Astrocyte of the spinal cord (primary cell): ENCODE measurements at regions not wholly inside any gene's neighbourhood (a gene's known extent, or its start where the extent isn't known, plus 50 kb on each side); places are given as distances from the start of the nearest gene placed in this dataset.
"Not testable (repeated sequence)": the region's sequence is repeated elsewhere in the genome, so short reads cannot be mapped to it uniquely, and the experiment has no call there.

ENCODE experiments used
- DNase-seq: peaks from one replicate; pipeline ENCODE4 v3.0.0; 2011; ENCODE audit warnings: low read depth, low spot score
- H3K4me3 ChIP-seq: 2 replicates; pipeline ENCODE4 v1.5.1; 2011; ENCODE audit warnings: low read depth, mild to moderate bottlenecking, low read length, moderate library complexity
- in situ Hi-C: cut with HindIII; loops from 2 replicates; pipeline ENCODE4 v1.10.0; 2017; ENCODE audit warnings: low sequenced_read_pairs
- TF ChIP-seq, protein P1 (sequence below): IDR thresholded peaks from 2 replicates; pipeline ENCODE4 v1.5.1; 2012; ENCODE audit warnings: low read depth, mild to moderate bottlenecking, low read length, inconsistent platforms

DNA sequence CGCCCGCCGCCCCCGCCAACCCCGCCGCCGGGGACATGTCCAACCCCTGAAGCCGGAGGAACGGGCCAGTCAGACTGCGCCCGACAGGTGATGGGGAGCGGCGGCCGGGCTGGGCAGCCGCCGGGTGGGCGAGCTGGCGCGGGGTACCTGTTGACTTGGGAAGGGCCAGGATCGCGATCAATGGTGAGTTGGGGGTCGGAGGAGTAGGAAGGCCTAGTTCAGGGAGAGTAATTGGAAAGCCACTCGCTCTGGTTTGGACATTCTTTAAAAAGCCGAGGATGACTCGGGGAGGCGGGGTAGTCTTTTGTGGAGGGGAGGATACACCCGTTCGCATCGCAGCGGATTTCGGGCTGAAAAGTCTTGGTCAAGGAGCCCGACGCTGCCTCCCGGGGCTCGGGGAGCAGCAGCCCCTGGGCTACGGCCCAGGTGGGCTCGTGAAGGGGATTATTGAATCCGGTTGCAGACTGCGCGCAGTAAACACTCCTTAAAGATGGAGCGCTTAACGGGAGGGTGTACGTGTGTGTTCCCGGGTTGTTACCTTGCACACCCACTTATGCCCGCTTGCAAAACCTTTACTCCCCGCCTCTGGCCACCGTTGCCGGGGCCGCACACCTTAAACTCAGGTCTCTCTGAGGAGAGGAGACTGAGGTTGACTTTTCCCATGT, 123.8 kb downstream of the GOSR1 start:
- peak; percentile 22 for DNase-seq
- peak overlapping the region; percentile 78 for H3K4me3 ChIP-seq
- TF ChIP-seq, protein P1, sequence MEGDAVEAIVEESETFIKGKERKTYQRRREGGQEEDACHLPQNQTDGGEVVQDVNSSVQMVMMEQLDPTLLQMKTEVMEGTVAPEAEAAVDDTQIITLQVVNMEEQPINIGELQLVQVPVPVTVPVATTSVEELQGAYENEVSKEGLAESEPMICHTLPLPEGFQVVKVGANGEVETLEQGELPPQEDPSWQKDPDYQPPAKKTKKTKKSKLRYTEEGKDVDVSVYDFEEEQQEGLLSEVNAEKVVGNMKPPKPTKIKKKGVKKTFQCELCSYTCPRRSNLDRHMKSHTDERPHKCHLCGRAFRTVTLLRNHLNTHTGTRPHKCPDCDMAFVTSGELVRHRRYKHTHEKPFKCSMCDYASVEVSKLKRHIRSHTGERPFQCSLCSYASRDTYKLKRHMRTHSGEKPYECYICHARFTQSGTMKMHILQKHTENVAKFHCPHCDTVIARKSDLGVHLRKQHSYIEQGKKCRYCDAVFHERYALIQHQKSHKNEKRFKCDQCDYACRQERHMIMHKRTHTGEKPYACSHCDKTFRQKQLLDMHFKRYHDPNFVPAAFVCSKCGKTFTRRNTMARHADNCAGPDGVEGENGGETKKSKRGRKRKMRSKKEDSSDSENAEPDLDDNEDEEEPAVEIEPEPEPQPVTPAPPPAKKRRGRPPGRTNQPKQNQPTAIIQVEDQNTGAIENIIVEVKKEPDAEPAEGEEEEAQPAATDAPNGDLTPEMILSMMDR, result no peak
- in situ Hi-C loops, result no loop called here

DNA sequence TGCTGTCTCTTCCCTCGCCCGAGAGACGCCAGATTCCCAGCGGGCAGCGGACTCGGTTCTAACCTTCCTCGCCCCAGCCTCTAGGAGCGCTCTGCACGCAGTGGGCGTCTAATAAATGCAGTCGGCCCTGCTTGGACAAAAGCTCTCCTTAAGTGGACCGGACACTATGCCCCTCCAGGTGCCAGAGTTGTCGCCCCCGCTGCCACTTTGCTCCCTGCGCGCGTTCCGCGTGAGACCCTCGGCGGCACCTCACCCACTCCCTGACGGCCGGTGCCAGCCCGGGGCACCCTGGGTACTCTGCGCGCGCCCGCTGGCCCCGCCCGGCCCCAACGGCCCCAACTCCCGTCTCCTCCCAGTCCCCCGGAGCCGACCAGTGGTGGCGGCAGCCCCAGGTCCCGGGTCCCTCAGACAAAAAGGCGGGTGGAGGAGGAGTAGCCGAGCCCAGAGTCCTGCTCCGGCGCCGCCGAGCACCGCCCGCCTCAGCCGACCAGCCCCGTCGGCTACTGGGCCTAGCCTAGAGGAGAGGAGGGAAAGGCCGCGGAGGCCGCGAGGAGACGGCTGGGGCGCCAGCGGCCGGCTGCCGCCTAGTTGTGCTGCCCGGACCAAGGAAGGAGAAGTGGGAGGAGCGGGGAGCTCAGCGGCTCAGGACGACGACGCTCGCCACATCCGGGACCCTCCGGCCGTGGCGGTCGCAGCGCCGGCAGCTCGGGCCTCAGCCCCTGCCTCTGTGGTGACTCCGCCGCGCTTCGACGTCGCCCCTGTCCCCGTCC, 123.0 kb downstream of the GOSR1 start:
- DNase-seq, result peak; percentile 81
- H3K4me3 ChIP-seq, result peak overlapping the region; percentile 78
- TF ChIP-seq, protein P1, result peak; percentile 69
- in situ Hi-C loops, result no loop called here

DNA sequence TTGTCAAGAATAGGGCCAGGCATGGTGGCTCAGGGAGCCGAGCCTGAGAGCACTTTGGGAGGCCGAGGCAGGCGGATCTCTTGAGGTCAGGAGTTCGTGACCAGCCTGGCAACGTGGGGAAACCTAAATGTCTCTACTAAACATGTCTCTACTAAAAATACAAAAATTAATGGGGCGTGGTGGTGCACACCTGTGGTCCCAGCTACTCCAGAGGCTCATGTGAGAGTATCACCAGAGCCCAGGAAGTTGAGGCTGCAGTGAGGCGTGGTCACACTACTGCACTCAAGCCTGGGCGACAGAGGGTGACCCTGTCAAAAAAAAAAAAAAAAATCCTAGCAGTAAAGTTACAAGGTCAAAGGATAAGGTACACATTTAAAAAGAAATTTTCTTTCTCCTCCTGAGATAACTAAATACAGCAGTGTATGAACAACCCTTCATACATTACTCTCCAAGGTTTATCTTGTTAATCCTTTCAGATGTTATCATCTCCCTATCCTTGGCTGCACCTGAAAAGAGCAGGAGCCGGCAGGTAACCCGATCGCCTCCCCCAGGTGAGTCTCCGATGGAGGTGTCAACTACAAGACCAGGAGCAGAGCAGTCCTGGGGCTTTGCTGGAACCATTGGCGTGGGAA, 122.3 kb downstream of the GOSR1 start:
- TF ChIP-seq, protein P1, result no peak
- in situ Hi-C loops, result no loop called here
- H3K4me3 ChIP-seq, result peak overlapping the region; percentile 78
- no peak for DNase-seq

DNA sequence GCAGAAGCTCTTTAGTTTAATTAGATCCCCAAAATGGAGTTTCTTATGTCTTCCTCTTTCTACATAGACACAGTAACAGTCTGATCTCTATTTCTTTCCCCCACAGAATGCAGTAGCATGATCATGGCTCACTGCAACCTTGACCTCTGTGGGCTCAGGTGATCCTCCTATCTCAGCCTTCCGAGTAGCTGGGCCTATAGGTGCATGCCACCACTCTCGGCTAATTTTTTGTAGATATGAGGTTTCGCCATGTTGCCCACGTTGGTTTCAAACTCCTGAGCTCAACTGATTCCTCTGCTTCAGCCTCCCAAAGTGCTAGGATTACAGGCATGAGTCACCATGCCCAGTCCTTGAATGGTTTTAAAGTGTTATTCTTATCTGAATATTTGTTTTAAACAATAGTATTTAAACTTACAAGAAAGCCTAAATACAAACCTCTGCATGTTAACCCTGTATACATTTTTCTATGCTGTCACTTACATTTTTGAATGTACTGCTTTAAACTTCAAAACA, 120.6 kb downstream of the GOSR1 start:
- no peak for DNase-seq
- no peak overlapping the region for H3K4me3 ChIP-seq
- TF ChIP-seq, protein P1, result no peak
- in situ Hi-C loops, result no loop called here

DNA sequence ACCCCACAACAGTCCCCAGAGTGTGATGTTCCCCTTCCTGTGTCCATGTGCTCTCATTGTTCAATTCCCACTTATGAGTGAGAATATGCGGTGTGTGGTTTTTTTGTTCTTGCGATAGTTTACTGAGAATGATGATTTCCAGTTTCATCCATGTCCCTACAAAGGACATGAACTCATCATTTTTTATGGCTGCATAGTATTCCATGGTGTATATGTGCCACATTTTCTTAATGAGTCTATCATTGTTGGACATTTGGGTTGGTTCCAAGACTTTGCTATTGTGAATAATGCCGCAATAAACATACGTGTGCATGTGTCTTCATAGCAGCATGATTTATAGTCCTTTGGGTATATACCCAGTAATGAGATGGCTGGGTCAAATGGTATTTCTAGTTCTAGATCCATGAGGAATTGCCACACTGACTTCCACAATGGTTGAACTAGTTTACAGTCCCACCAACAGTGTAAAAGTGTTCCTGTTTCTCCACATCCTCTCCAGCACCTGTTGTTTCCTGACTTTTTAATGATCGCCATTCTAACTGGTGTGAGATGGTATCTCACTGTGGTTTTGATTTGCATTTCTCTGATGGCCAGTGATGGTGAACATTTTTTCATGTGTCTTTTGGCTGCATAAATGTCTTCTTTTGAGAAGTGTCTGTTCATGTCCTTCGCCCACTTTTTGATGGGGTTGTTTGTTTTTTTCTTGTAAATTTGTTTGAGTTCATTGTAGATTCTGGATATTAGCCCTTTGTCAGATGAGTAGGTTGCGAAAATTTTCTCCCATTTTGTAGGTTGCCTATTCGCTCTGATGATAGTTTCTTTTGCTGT, 120.0 kb downstream of the GOSR1 start:
- H3K4me3 ChIP-seq, DNase-seq, in situ Hi-C loops: not testable (repeated sequence)

DNA sequence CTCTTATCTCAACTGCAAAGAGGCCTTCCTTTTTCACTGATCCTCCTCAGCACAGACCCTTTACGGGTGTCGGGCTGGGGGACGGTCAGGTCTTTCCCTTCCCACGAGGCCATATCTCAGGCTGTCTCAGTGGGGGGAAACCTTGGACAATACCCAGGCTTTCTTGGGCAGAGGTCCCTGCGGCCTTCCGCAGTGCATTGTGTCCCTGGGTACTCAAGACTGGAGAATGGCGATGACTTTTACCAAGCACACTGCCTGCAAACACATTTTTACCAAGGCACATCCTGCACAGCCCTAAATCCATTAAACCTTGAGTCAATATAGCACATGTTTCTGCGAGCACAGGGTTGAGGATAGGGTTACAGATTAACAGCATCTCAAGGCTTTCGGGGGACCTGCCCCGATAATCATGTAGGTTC, 117.8 kb downstream of the GOSR1 start:
- H3K4me3 ChIP-seq, DNase-seq, in situ Hi-C loops: not testable (repeated sequence)
